Psoas muscle (tissue), 7 donors: ENCODE measurements at regions not wholly inside any gene's neighbourhood (a gene's known extent, or its start where the extent isn't known, plus 50 kb on each side); places are given as distances from the start of the nearest gene placed in this dataset.

Source experiments
- ATAC-seq, 4 donors: fragments of 200-7000 bp; cut with Tn5 transposase; one replicate each; pipeline ENCODE4 v1.9.1; 2020; ENCODE audit warnings: moderate library complexity in 3 of 4, mild to moderate bottlenecking in 2 of 4
- DNase-seq, 2 donors: peaks; one replicate each; pipeline ENCODE4 v3.0.0-alpha.2; 2020
- H3K27ac ChIP-seq: fragments of 200-600 bp; one replicate; pipeline ENCODE4 v1.8.0; 2022
- H3K27me3 ChIP-seq, 3 donors: fragments of 200-600 bp in 1 of 3; one replicate each; pipeline versions ENCODE4 v1.6.1 to v1.8.0; 2013 to 2022; ENCODE audit warnings: low read length in 2 of 3, mild to moderate bottlenecking in 2 of 3, moderate library complexity in 1 of 3; ENCODE audit not compliant: insufficient read depth in 3 of 3
- H3K36me3 ChIP-seq, 2 donors: fragments of 200-600 bp in 1 of 2; one replicate each; pipeline versions ENCODE4 v1.6.1 to v1.8.0; 2013 to 2022; ENCODE audit warnings: low read depth in 1 of 2, mild to moderate bottlenecking in 1 of 2, moderate library complexity in 1 of 2; ENCODE audit not compliant: insufficient read depth in 1 of 2
- H3K4me1 ChIP-seq: fragments of 200-600 bp; one replicate; pipeline ENCODE4 v1.8.0; 2022
- H3K4me3 ChIP-seq: fragments of 200-600 bp; one replicate; pipeline ENCODE4 v1.8.0; 2022; ENCODE audit warnings: mild to moderate bottlenecking
- H3K9me3 ChIP-seq: fragments of 200-600 bp; one replicate; pipeline ENCODE4 v1.8.0; 2022
- WGBS, 3 donors: extraction: QIAGEN DNeasy Blood & Tissue Kit; methylation state at CpG; one replicate each; pipeline versions ENCODE4 v1.1.6 to v1.1.7; 2013; 5-methylcytosine and 5-hydroxymethylcytosine counted together
- intact Hi-C, 2 donors: fragments of 100-400 bp; cut with DNase I; formaldehyde crosslinking; loops; one replicate each; pipeline versions ENCODE4 v1.11.0 to v1.14.2; 2022
- TF ChIP-seq, protein P1 (sequence below): fragments of 200-600 bp; IDR thresholded peaks from one replicate; pipeline ENCODE4 v1.8.0; 2022; ENCODE audit warnings: antibody characterized with exemption
- donor health status: healthy with polysubstance abuse.
- donor health status: DM: no; HTN: no; CAD: no; lungs with moderate emphysema.
- donor health status: Bipolar disorder and iron deficiency.
- donor health status: healthy.
- donor health status: DM: yes; HTN: yes; CAD: no.
- donor health status: DM: no; HTN: no; CAD: no.
- donor health status: DM: yes; HTN: yes; CAD: no.

DNA sequence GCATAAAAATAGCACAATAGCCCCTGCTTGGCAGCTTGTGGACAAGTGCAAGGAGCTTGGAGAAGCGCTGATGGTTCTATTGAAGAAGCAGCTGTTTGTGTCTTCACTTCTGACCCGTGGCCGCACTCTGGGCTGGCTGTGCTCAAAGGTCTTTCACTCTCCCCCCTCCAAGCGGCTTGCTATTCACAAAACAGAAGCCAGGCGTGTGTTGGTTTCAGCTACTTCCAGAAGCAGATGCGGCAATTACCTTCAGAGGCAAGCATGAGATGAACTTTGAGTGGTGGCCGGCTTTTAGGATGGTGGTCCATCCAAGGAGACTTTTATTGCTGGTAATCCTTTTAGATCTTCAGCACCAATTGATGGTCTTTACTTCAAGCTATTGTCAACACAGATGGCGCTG is 188.5 kb upstream of the ARGLU1 start:
- no peaks in the 10 kb centered on the region for H3K27me3 ChIP-seq
- WGBS, 3 donors, result 10 to 16% (median 14%) methylated on average over 8 of the region's 8 CpGs
- TF ChIP-seq, protein P1, sequence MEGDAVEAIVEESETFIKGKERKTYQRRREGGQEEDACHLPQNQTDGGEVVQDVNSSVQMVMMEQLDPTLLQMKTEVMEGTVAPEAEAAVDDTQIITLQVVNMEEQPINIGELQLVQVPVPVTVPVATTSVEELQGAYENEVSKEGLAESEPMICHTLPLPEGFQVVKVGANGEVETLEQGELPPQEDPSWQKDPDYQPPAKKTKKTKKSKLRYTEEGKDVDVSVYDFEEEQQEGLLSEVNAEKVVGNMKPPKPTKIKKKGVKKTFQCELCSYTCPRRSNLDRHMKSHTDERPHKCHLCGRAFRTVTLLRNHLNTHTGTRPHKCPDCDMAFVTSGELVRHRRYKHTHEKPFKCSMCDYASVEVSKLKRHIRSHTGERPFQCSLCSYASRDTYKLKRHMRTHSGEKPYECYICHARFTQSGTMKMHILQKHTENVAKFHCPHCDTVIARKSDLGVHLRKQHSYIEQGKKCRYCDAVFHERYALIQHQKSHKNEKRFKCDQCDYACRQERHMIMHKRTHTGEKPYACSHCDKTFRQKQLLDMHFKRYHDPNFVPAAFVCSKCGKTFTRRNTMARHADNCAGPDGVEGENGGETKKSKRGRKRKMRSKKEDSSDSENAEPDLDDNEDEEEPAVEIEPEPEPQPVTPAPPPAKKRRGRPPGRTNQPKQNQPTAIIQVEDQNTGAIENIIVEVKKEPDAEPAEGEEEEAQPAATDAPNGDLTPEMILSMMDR, result no peak
- H3K4me1 ChIP-seq, result no peaks in the 10 kb centered on the region
- H3K36me3 ChIP-seq, result no peaks in the 10 kb centered on the region
- no peak overlapping the region for H3K4me3 ChIP-seq
- no peak for DNase-seq
- ATAC-seq, result no peak
- no peaks in the 10 kb centered on the region for H3K9me3 ChIP-seq
- H3K27ac ChIP-seq, result peak overlapping the region; percentile 23
- intact Hi-C loops, result no loop called here

DNA sequence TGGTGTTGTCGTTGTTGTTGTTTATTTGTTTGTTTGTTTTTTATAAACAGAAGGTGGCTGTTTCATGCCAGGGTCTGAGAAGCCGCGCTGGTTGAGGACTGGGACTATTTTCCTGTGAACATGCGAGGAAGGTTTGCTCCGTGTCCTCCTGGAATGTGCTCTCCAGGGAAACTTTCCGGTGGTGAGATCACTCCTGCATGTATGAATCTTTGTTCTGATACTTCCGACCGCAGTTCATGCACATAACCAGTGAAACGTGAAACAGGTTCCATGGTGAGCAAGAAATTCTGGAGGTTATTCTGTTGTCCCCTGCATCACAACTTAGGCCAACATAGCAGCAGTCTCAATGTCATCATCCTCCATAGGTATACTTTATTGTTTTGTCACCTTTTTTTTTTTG is 187.6 kb upstream of the ARGLU1 start:
- ATAC-seq (no peak), DNase-seq (no peak)
- H3K27me3 ChIP-seq, result no peaks in the 10 kb centered on the region
- intact Hi-C loops, result no loop called here
- no peak overlapping the region for H3K4me3 ChIP-seq
- TF ChIP-seq, protein P1, result no peak
- H3K36me3 ChIP-seq, result no peaks in the 10 kb centered on the region
- WGBS, 3 donors, result 54 to 56% (median 54%) methylated on average over 9 of the region's 9 CpGs
- H3K27ac ChIP-seq, result no peak overlapping the region
- H3K4me1 ChIP-seq, result no peaks in the 10 kb centered on the region
- H3K9me3 ChIP-seq, result no peaks in the 10 kb centered on the region

DNA sequence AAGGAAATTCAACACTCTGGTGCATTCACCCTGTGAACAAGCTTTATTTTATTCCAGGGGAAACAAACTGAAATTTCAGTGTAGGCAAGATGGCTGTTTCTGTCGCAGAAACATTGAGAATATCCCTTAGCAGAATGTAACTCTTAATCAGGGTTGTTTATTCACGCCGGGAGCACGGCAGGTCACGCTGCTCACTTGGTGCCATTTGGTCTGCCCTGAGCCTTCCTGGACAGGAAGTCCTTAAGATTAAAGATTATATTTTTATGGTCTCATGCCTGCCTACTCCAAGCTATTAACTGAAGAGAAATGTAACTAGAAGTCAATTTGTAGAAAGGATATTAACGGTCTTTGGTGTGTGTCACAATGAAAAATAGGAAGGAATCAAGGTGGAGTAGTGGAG is 185.3 kb upstream of the ARGLU1 start:
- no peak overlapping the region for H3K27ac ChIP-seq
- H3K4me3 ChIP-seq, result no peak overlapping the region
- H3K9me3 ChIP-seq, result no peaks in the 10 kb centered on the region
- no peaks in the 10 kb centered on the region for H3K4me1 ChIP-seq
- intact Hi-C loops, result no loop called here
- WGBS, 3 donors, result 13 to 17% (median 16%) methylated on average over 6 of the region's 6 CpGs
- H3K27me3 ChIP-seq, result no peaks in the 10 kb centered on the region
- H3K36me3 ChIP-seq, result no peaks in the 10 kb centered on the region
- TF ChIP-seq, protein P1, result no peak
- no peak for DNase-seq
- ATAC-seq, result peak in 1 of 4 donors; percentile 41

DNA sequence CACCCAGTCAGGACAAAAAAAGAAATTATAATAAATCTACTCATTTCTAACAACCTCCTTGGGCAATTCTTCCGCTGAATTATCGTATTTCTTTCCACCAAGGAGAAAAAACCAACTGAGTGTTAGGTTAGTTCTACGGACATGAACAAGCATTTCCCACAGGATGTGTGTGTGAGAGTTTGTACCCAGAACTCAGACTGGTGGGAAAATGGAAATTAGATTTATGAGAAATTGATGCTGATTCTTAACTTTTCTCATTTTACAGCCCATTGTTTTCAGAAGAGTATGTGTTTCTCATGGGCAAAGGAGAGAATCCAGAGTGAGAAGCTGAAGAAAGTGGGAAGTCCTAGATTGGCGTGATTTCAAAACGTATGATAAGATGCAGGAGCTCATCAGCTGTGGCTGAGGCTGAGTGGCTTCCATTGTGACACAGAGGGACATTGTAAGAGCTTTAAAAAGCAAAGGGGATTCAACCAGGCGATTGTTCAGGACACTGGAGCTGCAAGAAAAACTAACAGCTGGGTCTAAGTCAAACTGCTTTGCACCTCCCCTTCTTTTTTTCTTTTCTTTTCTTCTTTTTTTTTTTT is 184.7 kb upstream of the ARGLU1 start:
- Histone ChIP-seq H3K4me1 (no peaks in the 10 kb centered on the region), H3K27ac (no peak overlapping the region), H3K4me3 (no peak overlapping the region), H3K9me3 (no peaks in the 10 kb centered on the region), H3K27me3 (no peaks in the 10 kb centered on the region), H3K36me3 (no peaks in the 10 kb centered on the region)
- WGBS, 3 donors, result 39 to 41% (median 40%) methylated on average over 6 of the region's 6 CpGs
- intact Hi-C loops, result no loop called here
- TF ChIP-seq, protein P1, result no peak
- ATAC-seq (no peak), DNase-seq (no peak)

DNA sequence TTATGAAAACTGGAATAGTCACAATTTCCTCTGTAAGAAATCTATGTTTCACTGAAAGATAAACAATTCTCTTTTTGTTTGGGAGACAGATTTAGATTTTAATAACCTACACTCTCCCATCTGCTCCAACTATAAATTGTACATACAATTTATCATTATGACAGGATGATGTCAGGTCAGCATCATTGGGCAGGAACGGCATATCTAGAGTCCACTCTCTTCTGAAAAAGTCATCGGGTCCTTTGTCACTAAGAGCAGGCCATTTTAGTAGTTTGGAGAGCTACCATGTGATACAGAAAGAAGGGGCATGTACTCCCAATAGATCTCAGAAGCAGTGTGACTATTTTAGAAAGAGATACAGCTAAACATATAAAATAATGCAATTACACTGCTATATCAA is 180.8 kb upstream of the ARGLU1 start:
- no peak for DNase-seq
- intact Hi-C loops, result no loop called here
- Histone ChIP-seq H3K4me1 (no peaks in the 10 kb centered on the region), H3K4me3 (no peak overlapping the region), H3K9me3 (no peaks in the 10 kb centered on the region), H3K27me3 (no peaks in the 10 kb centered on the region), H3K27ac (no peak overlapping the region), H3K36me3 (no peaks in the 10 kb centered on the region)
- TF ChIP-seq, protein P1, result no peak
- 63 to 78% (median 71%) methylated on average over 2 of the region's 2 CpGs for WGBS, 3 donors
- ATAC-seq, result no peak
